ENCODE measurements at regions not wholly inside any gene's neighbourhood (a gene's known extent, or its start where the extent isn't known, plus 50 kb on each side); places are given as distances from the start of the nearest gene placed in this dataset.
A peak's percentile ranks its signal among the peaks of the same experiment; 100 is the strongest.

GRCh38 chr2:121052521-121052920 lies 232.5 kb downstream of the TFCP2L1 start:
- peak overlapping the region in 1 of 3 experiments; percentile 88 for H3K27ac Mint-ChIP-seq
- TF ChIP-seq CTCF (IDR thresholded peaks at IDR 0.05; ENCODE audit: unreplicated experiment in 3 of 3), result no peak
- H3K4me1 Mint-ChIP-seq, result no peaks in the 10 kb centered on the region
- no peak overlapping the region for H3K4me3 Mint-ChIP-seq
- H3K36me3 Mint-ChIP-seq (ENCODE audit: low read depth), result peaks cover 4% of the 10 kb centered on the region
- peaks cover 10% of the 10 kb centered on the region for H3K9me3 Mint-ChIP-seq
- peaks cover 31% of the 10 kb centered on the region for H3K27me3 Mint-ChIP-seq (ENCODE audit: low read depth)

- H3K27ac Mint-ChIP-seq, result no peak overlapping the region
- peaks cover 6% of the 10 kb centered on the region for H3K4me1 Mint-ChIP-seq
- H3K4me3 Mint-ChIP-seq, result no peak overlapping the region
- peaks cover 38% of the 10 kb centered on the region for H3K27me3 Mint-ChIP-seq (ENCODE audit: low read depth)
- peaks cover 4% of the 10 kb centered on the region for H3K36me3 Mint-ChIP-seq (ENCODE audit: low read depth)
- no peak for TF ChIP-seq CTCF (IDR thresholded peaks at IDR 0.05; ENCODE audit: unreplicated experiment in 3 of 3)
- H3K9me3 Mint-ChIP-seq, result peaks cover 10% of the 10 kb centered on the region
These were observed 229.9 kb downstream of the TFCP2L1 start for GRCh38 chr2:121055088-121055487.

- peaks cover 10% of the 10 kb centered on the region for H3K9me3 Mint-ChIP-seq
- peaks cover 43% of the 10 kb centered on the region for H3K27me3 Mint-ChIP-seq (ENCODE audit: low read depth)
- peaks cover 9% of the 10 kb centered on the region for H3K4me1 Mint-ChIP-seq
- no peak for TF ChIP-seq CTCF (IDR thresholded peaks at IDR 0.05; ENCODE audit: unreplicated experiment in 3 of 3)
- no peak overlapping the region for H3K27ac Mint-ChIP-seq
- peaks cover 4% of the 10 kb centered on the region for H3K36me3 Mint-ChIP-seq (ENCODE audit: low read depth)
- H3K4me3 Mint-ChIP-seq, result no peak overlapping the region
These were observed 229.5 kb downstream of the TFCP2L1 start for GRCh38 chr2:121055501-121055900.

GRCh38 chr2:121058852-121059558 lies 226.0 kb downstream of the TFCP2L1 start:
- peaks cover 3% of the 10 kb centered on the region for H3K9me3 Mint-ChIP-seq
- no peak overlapping the region for H3K4me3 Mint-ChIP-seq
- TF ChIP-seq CTCF (IDR thresholded peaks at IDR 0.05; ENCODE audit: unreplicated experiment in 3 of 3), result no peak
- H3K27ac Mint-ChIP-seq, result no peak overlapping the region
- H3K4me1 Mint-ChIP-seq, result peaks cover 22% of the 10 kb centered on the region
- H3K27me3 Mint-ChIP-seq (ENCODE audit: low read depth), result peaks cover 59% of the 10 kb centered on the region
- peaks cover 2% of the 10 kb centered on the region for H3K36me3 Mint-ChIP-seq (ENCODE audit: low read depth)

- Mint-ChIP-seq H3K27me3 (ENCODE audit: low read depth) (peaks cover 69% of the 10 kb centered on the region), H3K27ac (no peak overlapping the region), H3K9me3 (no peaks in the 10 kb centered on the region), H3K4me1 (peaks cover 22% of the 10 kb centered on the region), H3K36me3 (ENCODE audit: low read depth) (no peaks in the 10 kb centered on the region), H3K4me3 (no peak overlapping the region)
- no peak for TF ChIP-seq CTCF (IDR thresholded peaks at IDR 0.05; ENCODE audit: unreplicated experiment in 3 of 3)
These were observed 225.1 kb downstream of the TFCP2L1 start for GRCh38 chr2:121059651-121060649.

Data from nephron (organoid).